Esophagus muscularis mucosa (tissue), 4 donors: ENCODE measurements at regions not wholly inside any gene's neighbourhood (a gene's known extent, or its start where the extent isn't known, plus 50 kb on each side); places are given as distances from the start of the nearest gene placed in this dataset.

Experiments used
- EP300 ChIP-seq: sonication (generic); formaldehyde crosslinking; IDR thresholded peaks from one replicate; pipeline ENCODE4 v1.6.1; 2017; ENCODE audit warnings: antibody characterized with exemption
- POLR2A ChIP-seq: fragments of 450-650 bp; IDR thresholded peaks from one replicate; pipeline ENCODE4 v1.6.1; 2017; ENCODE audit warnings: antibody characterized with exemption, moderate library complexity, mild to moderate bottlenecking, low read depth
- TF ChIP-seq, protein P1 (sequence below), 3 experiments: fragments of 200-600 bp in 2 of 3; fragments of 450-650 bp in 1 of 3; sonication (generic) in 2 of 3; IDR thresholded peaks; one replicate each; pipeline ENCODE4 v1.5.1; 2017 to 2019; ENCODE audit warnings: antibody characterized with exemption in 3 of 3, mild to moderate bottlenecking in 2 of 3, moderate library complexity in 1 of 3

DNA sequence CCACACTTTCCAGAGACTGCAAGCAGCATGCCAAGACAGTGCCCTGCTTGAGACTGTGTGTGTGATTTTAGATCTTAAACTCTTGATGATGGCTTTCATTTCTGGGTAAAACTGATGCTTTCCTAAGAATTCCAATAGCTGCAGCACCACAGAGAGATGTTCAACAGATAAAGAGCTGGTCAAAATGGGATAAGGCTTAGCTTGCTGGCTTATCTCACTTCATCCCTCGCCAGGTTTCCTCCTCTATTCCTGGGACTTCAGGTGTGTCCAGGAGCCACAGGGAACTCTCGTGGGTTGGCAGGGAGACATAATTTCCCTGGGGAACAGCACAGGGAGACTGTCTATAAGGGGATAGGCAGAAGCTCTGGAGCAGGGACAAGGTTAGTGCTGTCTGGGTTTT is 137.3 kb downstream of the KCTD15 start:
- TF ChIP-seq, protein P1, sequence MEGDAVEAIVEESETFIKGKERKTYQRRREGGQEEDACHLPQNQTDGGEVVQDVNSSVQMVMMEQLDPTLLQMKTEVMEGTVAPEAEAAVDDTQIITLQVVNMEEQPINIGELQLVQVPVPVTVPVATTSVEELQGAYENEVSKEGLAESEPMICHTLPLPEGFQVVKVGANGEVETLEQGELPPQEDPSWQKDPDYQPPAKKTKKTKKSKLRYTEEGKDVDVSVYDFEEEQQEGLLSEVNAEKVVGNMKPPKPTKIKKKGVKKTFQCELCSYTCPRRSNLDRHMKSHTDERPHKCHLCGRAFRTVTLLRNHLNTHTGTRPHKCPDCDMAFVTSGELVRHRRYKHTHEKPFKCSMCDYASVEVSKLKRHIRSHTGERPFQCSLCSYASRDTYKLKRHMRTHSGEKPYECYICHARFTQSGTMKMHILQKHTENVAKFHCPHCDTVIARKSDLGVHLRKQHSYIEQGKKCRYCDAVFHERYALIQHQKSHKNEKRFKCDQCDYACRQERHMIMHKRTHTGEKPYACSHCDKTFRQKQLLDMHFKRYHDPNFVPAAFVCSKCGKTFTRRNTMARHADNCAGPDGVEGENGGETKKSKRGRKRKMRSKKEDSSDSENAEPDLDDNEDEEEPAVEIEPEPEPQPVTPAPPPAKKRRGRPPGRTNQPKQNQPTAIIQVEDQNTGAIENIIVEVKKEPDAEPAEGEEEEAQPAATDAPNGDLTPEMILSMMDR (IDR thresholded peaks at IDR 0.05), result no peak
- TF ChIP-seq POLR2A (no peak), EP300 (no peak)
